GF-D8 (cell line): ENCODE measurements at regions not wholly inside any gene's neighbourhood (a gene's known extent, or its start where the extent isn't known, plus 50 kb on each side); places are given as distances from the start of the nearest gene placed in this dataset.
"Not testable (repeated sequence)": the region's sequence is repeated elsewhere in the genome, so short reads cannot be mapped to it uniquely, and the experiment has no call there.

ENCODE experiments used
- DNase-seq: peaks from one replicate; lab custom pipeline; 2025; lab: John Stamatoyannopoulos, UW

- DNase-seq, result peak; percentile 54
These were observed 61.5 kb downstream of the RPUSD4 start for GRCh38 chr11:126149759-126150625.

DNA sequence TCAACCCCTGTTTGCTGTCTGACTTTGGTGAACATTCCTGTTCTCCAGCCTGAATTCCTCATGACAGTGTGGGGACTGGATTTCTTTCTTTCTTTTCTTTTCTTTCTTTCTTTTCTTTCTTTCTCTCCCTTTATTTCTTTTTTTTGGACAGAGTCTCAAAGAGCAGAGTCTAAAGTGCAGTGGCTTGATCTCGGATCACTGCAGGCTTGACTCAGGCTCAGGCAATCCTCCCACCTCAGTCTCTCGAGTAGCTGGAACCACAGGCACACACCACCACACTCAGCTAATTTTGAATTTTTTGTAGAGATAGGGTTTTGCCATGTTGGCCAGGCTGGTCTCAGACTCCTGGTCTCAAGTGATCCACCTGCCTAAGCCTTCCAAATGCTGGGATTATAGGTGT is 63.1 kb downstream of the RPUSD4 start:
- DNase-seq, result no peak

- no peak for DNase-seq
These were observed 64.0 kb downstream of the RPUSD4 start for GRCh38 chr11:126147208-126148111.

DNA sequence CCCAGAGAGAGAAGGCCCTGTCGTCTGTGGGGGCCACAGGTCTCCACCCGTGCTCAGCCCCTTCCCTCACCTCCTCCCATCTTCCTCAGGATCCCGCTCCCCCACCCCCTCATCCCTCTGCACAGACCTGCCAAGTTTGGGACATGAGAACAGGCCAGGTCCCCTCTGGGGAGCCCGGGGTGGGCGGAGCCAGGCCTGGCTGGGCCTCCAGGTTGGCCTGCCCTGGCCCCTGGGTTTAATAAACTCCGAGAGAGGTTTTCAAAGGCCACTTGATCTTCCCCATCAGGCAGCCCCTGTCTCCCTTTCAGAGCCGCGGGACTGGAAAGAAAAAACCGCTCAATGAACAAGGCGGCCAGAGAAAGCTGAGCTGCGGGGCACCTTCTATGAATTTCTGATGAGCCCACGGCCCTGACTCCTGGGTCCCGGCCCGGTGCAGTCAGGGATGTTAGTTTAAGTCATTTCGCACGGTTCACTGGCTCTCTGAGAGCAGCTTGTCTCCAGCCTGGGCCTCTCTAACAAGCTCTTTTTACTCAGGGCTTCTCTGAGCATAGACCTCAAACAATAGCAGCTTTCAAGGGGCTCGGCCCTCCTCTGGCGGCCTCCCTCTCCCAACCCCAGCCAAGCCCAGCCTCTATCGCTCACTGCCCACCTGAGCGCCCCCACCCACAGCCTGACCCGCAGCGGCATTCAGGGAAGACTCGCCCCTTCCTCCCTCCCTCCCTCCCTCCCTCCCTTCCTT is 64.8 kb downstream of the RPUSD4 start:
- DNase-seq, result no peak

- DNase-seq, result no peak
These were observed 65.5 kb downstream of the RPUSD4 start for GRCh38 chr11:126145954-126146353.

GRCh38 chr11:126143491-126143890 is 68.0 kb downstream of the RPUSD4 start:
- not testable (repeated sequence) for DNase-seq

- DNase-seq, result no peak
These were observed 70.5 kb downstream of the RPUSD4 start for GRCh38 chr11:126140926-126141280.

GRCh38 chr11:126140201-126140925 is 71.1 kb downstream of the RPUSD4 start:
- no peak for DNase-seq

- DNase-seq, result no peak
These were observed 72.0 kb downstream of the RPUSD4 start for GRCh38 chr11:126139111-126140091.

DNA sequence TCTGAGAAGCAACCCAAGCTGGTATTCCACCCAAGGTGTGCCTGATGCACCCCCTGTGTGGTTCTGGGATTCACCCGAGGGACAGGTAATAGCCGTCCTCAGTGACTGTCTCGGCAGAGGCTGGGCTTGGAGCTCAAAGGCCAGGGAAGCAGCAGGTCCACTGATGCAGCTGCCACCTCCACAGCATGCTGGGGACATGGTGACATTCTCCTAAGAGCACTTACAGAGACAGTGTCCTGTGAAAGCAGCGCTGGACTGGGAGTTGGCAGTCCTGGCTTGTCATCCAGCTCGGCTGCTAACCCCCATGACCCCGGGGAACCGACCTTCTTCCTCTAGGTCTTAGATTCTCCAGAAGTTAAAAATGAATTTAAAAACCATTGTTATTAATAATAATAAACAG is 72.8 kb downstream of the RPUSD4 start:
- DNase-seq, result no peak

- no peak for DNase-seq
These were observed 74.3 kb downstream of the RPUSD4 start for GRCh38 chr11:126137136-126137535.

GRCh38 chr11:126136507-126136906 is 73.8 kb upstream of the CDON start:
- no peak for DNase-seq

DNA sequence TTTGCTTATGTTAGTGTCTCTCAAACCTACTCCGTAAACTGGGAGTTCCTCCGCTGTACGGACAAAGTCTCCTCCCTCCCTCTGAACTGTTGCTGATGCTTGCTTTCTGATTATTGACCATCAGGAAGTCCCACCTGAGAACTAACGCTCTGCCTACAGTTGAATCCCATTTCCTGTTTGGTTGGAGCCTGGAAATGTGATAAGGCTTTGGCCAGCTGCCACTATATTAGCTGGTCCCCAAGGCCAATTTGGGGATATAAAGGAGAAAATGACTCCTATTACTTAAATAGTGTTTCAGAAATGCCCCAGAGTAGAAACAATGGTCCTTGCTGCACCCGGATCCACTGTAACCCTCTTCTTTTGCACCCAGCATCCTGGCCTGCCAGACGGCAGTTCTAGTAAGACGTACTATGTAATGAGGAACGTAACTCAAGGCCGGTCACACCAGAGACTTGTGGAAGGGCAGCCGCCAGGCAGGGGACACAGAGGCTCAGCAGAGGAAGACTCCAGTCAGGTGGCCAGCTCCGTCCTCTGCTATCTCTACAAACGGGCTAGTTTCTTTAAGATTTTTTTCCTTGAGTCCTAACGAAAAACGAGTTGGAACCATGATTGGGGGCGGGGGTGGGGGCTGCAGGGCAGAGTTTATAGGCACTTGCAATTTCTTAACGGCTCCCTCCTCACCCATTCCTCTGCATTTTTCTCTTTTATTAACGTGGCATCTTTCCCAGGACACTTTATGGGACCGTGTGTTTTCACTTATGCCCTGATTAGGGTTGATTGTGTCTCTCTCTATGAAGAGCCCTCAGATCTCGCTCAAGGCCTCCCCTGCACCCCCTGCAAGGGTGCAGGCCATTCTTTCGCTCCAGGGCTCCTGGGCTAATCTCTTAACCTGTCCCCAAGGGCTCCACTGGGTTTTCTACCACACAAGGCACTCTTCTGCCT is 72.8 kb upstream of the CDON start:
- DNase-seq, result no peak

DNA sequence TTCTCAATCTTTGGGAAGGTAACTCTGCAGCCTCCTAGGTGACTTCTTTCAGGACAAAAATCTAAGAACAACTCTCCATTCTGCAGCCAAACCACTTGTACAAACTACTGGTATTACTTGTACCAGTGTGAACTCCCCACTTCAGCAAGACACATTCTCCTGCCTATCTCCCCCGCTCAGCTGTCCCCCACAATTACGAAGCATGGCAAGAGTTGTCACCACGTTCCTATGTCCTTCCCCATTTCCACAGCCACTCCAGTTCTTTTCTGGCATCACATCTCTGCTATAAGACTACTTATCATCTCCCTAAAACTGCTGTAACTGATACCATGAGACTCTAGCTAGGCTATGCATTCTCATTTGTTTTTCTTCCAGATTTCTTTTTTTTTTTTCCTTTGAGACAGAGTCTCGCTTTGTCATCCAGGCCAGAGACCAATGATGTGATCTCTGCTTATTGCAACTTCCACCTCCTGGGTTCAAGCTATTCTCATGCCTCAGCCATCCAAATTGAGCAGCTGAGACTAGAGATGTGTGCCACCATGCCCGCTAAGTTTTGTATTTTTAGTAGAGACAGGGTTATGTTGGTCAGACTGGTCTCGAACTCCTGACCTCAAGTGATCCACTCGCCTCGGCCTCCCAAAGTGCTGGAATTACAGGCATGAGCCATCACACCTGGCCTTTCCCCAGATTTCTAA is 71.9 kb upstream of the CDON start:
- no peak for DNase-seq

DNA sequence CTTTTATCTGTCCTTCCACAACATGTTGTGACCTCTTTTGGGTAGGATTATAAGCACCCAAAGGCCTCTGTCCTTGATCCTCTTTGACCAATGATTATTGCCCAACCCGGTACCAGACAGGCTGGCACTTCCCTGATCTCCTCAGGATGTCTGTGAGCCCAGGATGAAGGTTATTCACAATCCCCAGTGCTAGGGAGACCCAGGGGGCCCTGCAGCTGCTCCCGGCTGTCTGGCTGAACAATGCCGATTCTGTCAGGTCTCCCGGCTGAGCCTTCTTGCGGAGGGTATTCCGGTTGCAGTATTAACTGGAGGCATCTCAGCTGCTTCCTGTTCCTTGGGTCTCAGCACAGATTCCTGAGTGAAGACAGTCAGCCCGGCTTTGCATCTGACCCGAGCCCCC is 71.2 kb upstream of the CDON start:
- DNase-seq, result no peak

DNA sequence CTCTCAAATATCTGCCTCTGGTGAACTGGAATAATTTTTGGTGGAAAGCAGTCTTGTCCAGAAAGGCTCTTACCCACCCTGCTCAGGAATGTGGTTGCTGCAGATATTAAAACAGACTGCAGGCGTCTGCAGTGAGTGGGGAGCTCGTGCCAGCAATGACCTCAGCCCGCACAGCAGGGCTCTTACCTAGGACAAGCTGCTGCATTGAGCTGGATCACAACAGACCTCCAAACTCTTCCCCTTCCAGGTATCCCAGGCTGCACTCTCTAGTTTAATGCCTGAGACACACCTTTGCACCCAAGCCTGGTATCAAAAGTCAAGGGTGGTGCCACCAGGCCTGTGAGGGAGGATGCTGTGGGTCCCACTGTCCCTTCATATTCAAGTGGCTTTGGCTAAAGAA is 69.7 kb upstream of the CDON start:
- no peak for DNase-seq

DNA sequence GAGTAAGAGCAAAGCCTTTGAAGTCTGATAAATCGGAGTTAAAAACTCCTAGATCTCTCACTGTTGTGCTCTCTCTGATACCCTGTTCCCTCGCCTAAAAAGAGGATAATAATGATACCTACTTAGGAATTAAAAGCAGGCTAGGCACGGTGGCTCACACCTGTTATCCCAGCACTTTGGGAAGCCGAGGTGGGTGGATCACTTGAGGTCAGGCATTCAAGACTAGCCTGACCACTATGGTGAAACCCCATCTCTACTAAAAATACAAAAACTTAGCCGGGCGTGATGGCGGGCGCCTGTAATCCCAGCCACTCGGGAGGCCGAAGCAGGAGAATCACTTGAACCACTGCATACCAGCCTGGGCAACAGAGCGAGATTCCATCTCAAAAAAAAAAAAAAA is 68.1 kb upstream of the CDON start:
- not testable (repeated sequence) for DNase-seq
